GM12801 (cell line): ENCODE measurements at regions not wholly inside any gene's neighbourhood (a gene's known extent, or its start where the extent isn't known, plus 50 kb on each side); places are given as distances from the start of the nearest gene placed in this dataset.

Experiments used
- CTCF ChIP-seq: IDR thresholded peaks from one replicate; pipeline ENCODE4 v1.5.1; 2011; ENCODE audit warnings: control low read depth; ENCODE audit not compliant: insufficient read length; ENCODE audit errors: extremely low read depth

GRCh38 chr14:22434901-22435550 lies 154.0 kb downstream of the DAD1 start:
- TF ChIP-seq CTCF: no peak

GRCh38 chr14:22434030-22434429 lies 155.0 kb downstream of the DAD1 start:
- TF ChIP-seq CTCF: no peak

DNA sequence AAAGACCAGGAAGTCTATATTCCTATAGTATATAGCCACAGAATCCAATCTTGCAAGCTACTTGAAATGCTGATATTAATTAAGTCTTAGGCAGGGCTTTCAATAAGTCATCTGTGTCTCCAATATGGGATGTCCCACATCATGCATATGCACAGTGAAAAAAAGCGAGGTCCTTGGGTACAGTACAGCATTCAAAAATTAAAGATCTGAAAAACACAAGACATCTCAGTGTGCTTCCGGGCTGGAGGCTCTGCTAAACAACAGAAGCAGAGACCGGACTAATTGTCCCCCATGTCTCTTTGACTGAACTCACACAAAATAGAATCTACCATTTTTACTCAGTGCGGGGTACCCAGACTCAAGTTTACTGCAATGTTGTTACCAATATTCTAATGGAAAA lies 156.0 kb downstream of the DAD1 start:
- TF ChIP-seq CTCF: no peak

DNA sequence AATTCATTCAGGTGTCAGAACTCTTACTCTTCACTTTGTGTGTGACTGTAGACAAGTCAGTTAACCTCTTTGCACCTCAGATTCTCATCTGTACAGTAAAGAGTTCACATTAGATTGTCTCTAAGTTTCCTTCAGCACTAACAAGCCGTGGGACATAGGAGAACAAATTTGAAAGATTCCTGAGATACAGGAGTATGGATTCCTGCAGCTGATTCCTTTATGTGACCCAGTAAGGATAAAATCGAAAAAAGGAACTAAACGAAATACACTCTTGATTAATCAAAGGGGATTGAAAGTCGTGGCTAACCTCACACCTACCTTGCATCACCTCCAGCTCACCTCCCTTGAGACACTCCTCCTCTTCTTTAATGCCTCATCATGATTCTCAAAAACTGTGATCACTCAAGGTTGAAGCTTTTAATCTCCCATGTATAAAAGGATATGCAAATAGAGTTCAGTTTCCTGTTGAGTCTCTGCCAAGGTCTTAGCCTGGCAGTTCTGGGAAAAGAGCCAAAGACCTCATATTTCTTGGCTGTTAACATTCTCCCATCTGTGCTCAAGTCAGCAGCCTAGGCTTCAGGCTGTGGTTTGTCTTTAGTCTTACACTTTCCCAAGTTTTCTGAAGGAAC lies 156.6 kb downstream of the DAD1 start:
- no peak for TF ChIP-seq CTCF

- TF ChIP-seq CTCF: no peak
Measured at GRCh38 chr14:22429546-22430294, 159.3 kb downstream of the DAD1 start.

GRCh38 chr14:22428700-22429291 lies 160.2 kb downstream of the DAD1 start:
- TF ChIP-seq CTCF: no peak

DNA sequence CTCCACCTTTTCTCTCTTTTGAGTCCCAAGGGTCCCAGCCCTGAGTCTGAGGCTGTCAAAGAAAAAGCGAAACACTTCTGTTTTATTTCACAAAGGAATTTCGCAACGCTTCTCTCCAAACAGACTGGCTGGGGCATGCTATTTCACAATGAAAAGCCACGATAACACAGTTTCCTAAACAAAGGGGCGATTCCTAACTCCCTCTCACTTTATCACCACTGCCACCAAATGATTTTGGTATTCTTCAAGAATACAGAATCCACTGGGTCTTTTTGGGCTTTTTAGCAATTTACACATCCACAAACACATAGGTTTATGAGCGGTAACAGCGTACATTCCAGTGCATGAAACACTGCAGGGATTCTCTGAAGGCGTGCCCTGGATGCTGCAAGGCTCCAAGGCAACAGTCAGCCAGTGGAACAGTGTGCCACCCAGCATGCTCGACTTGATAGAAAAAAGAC lies 161.2 kb downstream of the DAD1 start:
- TF ChIP-seq CTCF: no peak
